Body of pancreas (tissue), 4 donors: ENCODE measurements at regions not wholly inside any gene's neighbourhood (a gene's known extent, or its start where the extent isn't known, plus 50 kb on each side); places are given as distances from the start of the nearest gene placed in this dataset.

Experiments
- CTCF ChIP-seq, 7 experiments: fragments of 450-650 bp in 4 of 7; fragments of 200-600 bp in 3 of 7; sonication (generic) in 3 of 7; IDR thresholded peaks; one replicate each; pipeline ENCODE4 v1.5.1; 2016 to 2019; ENCODE audit warnings: antibody characterized with exemption in 7 of 7
- POLR2A ChIP-seq, 3 donors: fragments of 450-650 bp; IDR thresholded peaks; one replicate each; pipeline ENCODE4 v1.6.1; 2016; ENCODE audit warnings: antibody characterized with exemption in 3 of 3, mild to moderate bottlenecking in 2 of 3

GRCh38 chr4:157787618-157788017, 385.2 kb downstream of the GASK1B start:
- TF ChIP-seq CTCF (IDR thresholded peaks at IDR 0.05), result no peak
- no peak for TF ChIP-seq POLR2A (IDR thresholded peaks at IDR 0.05)
